GM12878 (cell line): ENCODE measurements at regions not wholly inside any gene's neighbourhood (a gene's known extent, or its start where the extent isn't known, plus 50 kb on each side); places are given as distances from the start of the nearest gene placed in this dataset.

Source experiments
- ATF3 ChIP-seq: IDR thresholded peaks from 2 replicates; pipeline ENCODE4 v1.6.1; 2011; ENCODE audit warnings: low read depth, mild to moderate bottlenecking, low read length, moderate library complexity, borderline replicate concordance; ENCODE audit errors: extremely low read depth
- BRCA1 ChIP-seq: IDR thresholded peaks from 2 replicates; pipeline ENCODE4 v1.6.1; 2011; ENCODE audit warnings: low read depth, low read length, improper control_type of control experiment
- CBX5 ChIP-seq: sonication (generic); IDR thresholded peaks from 2 replicates; pipeline ENCODE4 v1.6.1; 2016; ENCODE audit warnings: low read depth, moderate library complexity, mild to moderate bottlenecking, inconsistent platforms
- EGR1 ChIP-seq, 2 experiments: IDR thresholded peaks; 1 replicate in 1 of 2; 2 replicates in 1 of 2; pipeline ENCODE4 v1.6.1; 2011 to 2012; ENCODE audit warnings: low read depth in 2 of 2, low read length in 2 of 2, borderline replicate concordance in 1 of 2, mild to moderate bottlenecking in 1 of 2, moderate library complexity in 1 of 2
- ELK1 ChIP-seq: IDR thresholded peaks from 2 replicates; pipeline ENCODE4 v1.6.1; 2012; ENCODE audit warnings: low read depth, low read length, improper control_type of control experiment
- FOXM1 ChIP-seq: IDR thresholded peaks from 2 replicates; pipeline ENCODE4 v1.6.1; 2012; ENCODE audit warnings: low read depth, mild to moderate bottlenecking, inconsistent platforms, low read length, moderate library complexity
- GABPA ChIP-seq: IDR thresholded peaks from 2 replicates; pipeline ENCODE4 v1.6.1; 2014; ENCODE audit warnings: antibody characterized with exemption, low read depth, mild to moderate bottlenecking, inconsistent platforms
- HCFC1 ChIP-seq: fragments of 150-350 bp; IDR thresholded peaks from 2 replicates; pipeline ENCODE4 v1.6.1; 2014; ENCODE audit warnings: low read length
- HDAC2 ChIP-seq: fragments of 200-600 bp; sonication (generic); IDR thresholded peaks from 2 replicates; pipeline ENCODE4 v1.6.1; 2017
- HDAC6 ChIP-seq: fragments of 200-600 bp; sonication (generic); IDR thresholded peaks from one replicate; pipeline ENCODE4 v1.8.0; 2017; ENCODE audit warnings: antibody characterized with exemption; ENCODE audit not compliant: unreplicated experiment
- JUNB ChIP-seq: IDR thresholded peaks from 2 replicates; pipeline ENCODE4 v1.6.1; 2016; ENCODE audit warnings: antibody characterized with exemption, mild to moderate bottlenecking
- KLF5 ChIP-seq: fragments of 450-650 bp; IDR thresholded peaks from 2 replicates; pipeline ENCODE4 v1.6.1; 2014; ENCODE audit warnings: mild to moderate bottlenecking; ENCODE audit not compliant: partially characterized antibody
- NBN ChIP-seq: fragments of 450-650 bp; IDR thresholded peaks from 2 replicates; pipeline ENCODE4 v1.6.1; 2016
- NFYB ChIP-seq: IDR thresholded peaks from 2 replicates; pipeline ENCODE4 v1.6.1; 2011; ENCODE audit warnings: low read depth, mild to moderate bottlenecking, low read length, improper control_type of control experiment, moderate library complexity; ENCODE audit not compliant: insufficient read depth
- NR2C2 ChIP-seq: IDR thresholded peaks from 2 replicates; pipeline ENCODE4 v1.6.1; 2011; ENCODE audit warnings: borderline replicate concordance, low read depth; ENCODE audit not compliant: control insufficient read depth, insufficient read length
- PKNOX1 ChIP-seq: fragments of 450-650 bp; IDR thresholded peaks from 2 replicates; pipeline ENCODE4 v1.6.1; 2016; ENCODE audit warnings: mild to moderate bottlenecking
- POLR2A ChIP-seq: IDR thresholded peaks from 2 replicates; pipeline ENCODE4 v1.6.1; 2011; ENCODE audit warnings: low read depth, mild to moderate bottlenecking, low read length
- RAD21 ChIP-seq: IDR thresholded peaks from 2 replicates; pipeline ENCODE4 v1.6.1; 2011; ENCODE audit warnings: mild to moderate bottlenecking, low read depth, low read length, moderate library complexity; ENCODE audit not compliant: insufficient read depth
- RBBP5 ChIP-seq: fragments of 200-600 bp; sonication (generic); conservative IDR thresholded peaks from 2 replicates; pipeline ENCODE4 v1.6.1; 2016
- RELA ChIP-seq: fragments of 450-650 bp; IDR thresholded peaks from 2 replicates; pipeline ENCODE4 v1.8.0; 2014; ENCODE audit warnings: borderline replicate concordance; ENCODE audit not compliant: partially characterized antibody
- TCF12 ChIP-seq: IDR thresholded peaks from 2 replicates; pipeline ENCODE4 v1.6.1; 2011; ENCODE audit warnings: low read depth, mild to moderate bottlenecking, low read length
- USF1 ChIP-seq: IDR thresholded peaks from 2 replicates; pipeline ENCODE4 v1.6.1; 2011; ENCODE audit warnings: borderline replicate concordance, low read depth, mild to moderate bottlenecking, moderate library complexity, mixed read lengths, low read length; ENCODE audit not compliant: insufficient read depth; ENCODE audit errors: extremely low read length
- YY1 ChIP-seq: IDR thresholded peaks from 2 replicates; pipeline ENCODE4 v1.6.1; 2011; ENCODE audit warnings: low read depth, mild to moderate bottlenecking, low read length
- ZBTB4 ChIP-seq: fragments of 450-650 bp; formaldehyde crosslinking; IDR thresholded peaks from 2 replicates; pipeline ENCODE4 v1.4.0; 2022; ENCODE audit warnings: mild to moderate bottlenecking, moderate library complexity
- ZNF207 ChIP-seq: fragments of 450-650 bp; IDR thresholded peaks from 2 replicates; pipeline ENCODE4 v1.6.1; 2014; ENCODE audit warnings: antibody characterized with exemption, mild to moderate bottlenecking, borderline replicate concordance

- TF ChIP-seq RELA (no peak), CBX5 (no peak), YY1 (peak; percentile 87), FOXM1 (peak; percentile 42; the same call in 1 of the 2 replicates), ELK1 (no peak), KLF5 (no peak), PKNOX1 (peak; percentile 70; the same call in 1 of the 2 replicates), NFYB (no peak), BRCA1 (no peak), NBN (no peak; the same call in 1 of the 2 replicates), ZBTB4 (no peak), USF1 (no peak), TCF12 (no peak), HCFC1 (no peak), RAD21 (no peak), ATF3 (no peak), EGR1 (IDR thresholded peaks at IDR 0.05; ENCODE audit: borderline replicate concordance in 1 of 2, low read depth in 2 of 2, low read length in 2 of 2) (no peak), HDAC2 (no peak), GABPA (0 out of 2 replicates have a peak, but pooled peaks have one; percentile 33), POLR2A (no peak), JUNB (peak; percentile 52; the same call in 1 of the 2 replicates), RBBP5 (no peak), HDAC6 (no peak), NR2C2 (no peak), ZNF207 (no peak)
Observed at GRCh38 chr1:169049258-169049938, 57.1 kb upstream of the ATP1B1 start (continued).
